ENCODE measurements at regions not wholly inside any gene's neighbourhood (a gene's known extent, or its start where the extent isn't known, plus 50 kb on each side); places are given as distances from the start of the nearest gene placed in this dataset.
A peak's percentile ranks its signal among the peaks of the same experiment; 100 is the strongest.

DNA sequence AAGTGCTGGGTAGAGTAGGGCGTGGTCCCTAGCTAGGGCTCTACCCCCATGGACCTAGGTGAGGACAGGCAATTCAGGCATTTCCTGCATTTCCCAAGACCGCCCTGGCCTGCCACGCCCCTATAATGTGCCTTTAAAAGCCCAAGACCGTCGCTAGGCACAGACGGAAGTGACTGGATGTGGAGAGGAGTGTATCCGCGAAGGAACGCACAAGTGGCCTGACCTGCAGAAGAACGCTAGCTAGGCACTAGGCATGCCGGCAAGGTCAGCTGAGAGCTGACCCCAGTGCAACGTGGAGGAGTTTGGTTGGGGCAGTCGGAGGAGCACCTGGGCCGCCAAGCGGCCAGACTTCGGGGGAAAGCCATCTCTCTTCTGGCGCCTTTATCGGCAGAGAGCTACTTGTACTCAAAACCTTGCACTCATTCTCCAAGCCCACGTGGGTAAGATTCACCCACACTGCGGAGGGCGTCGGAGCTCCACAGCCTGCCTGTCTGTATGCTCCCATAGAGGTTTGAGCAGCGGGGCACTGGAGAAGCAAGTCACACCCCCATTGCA lies 370.0 kb downstream of the FGF9 start:
- Mint-ChIP-seq H3K4me3 (peak overlapping the region; percentile 64), H3K9me3 (peaks cover 3% of the 10 kb centered on the region), H3K27me3 (no peaks in the 10 kb centered on the region), H3K4me1 (ENCODE audit: low read depth) (peaks cover 12% of the 10 kb centered on the region), H3K36me3 (peaks cover 5% of the 10 kb centered on the region), H3K27ac (no peak overlapping the region)
- ChIA-PET POLR2A (no interaction called here), CTCF (interaction anchor here (0.7 kb wide), 1 partner anchor 273 kb away, joined by 3 read pairs; no protein-coding TSS in a partner anchor)
- intact Hi-C loops (cut with micrococcal nuclease): no loop called here
- DNase-seq: no peak

- DNase-seq: no peak
- Mint-ChIP-seq H3K4me3 (peak overlapping the region; percentile 50), H3K9me3 (peaks cover 3% of the 10 kb centered on the region), H3K4me1 (ENCODE audit: low read depth) (peaks cover 12% of the 10 kb centered on the region), H3K27ac (peak overlapping the region; percentile 28), H3K27me3 (no peaks in the 10 kb centered on the region), H3K36me3 (peaks cover 5% of the 10 kb centered on the region)
- intact Hi-C loops (cut with micrococcal nuclease): no loop called here
- POLR2A ChIA-PET: no interaction called here
- CTCF ChIA-PET: no interaction called here
These were observed 370.9 kb downstream of the FGF9 start for GRCh38 chr13:22041741-22042140.

DNA sequence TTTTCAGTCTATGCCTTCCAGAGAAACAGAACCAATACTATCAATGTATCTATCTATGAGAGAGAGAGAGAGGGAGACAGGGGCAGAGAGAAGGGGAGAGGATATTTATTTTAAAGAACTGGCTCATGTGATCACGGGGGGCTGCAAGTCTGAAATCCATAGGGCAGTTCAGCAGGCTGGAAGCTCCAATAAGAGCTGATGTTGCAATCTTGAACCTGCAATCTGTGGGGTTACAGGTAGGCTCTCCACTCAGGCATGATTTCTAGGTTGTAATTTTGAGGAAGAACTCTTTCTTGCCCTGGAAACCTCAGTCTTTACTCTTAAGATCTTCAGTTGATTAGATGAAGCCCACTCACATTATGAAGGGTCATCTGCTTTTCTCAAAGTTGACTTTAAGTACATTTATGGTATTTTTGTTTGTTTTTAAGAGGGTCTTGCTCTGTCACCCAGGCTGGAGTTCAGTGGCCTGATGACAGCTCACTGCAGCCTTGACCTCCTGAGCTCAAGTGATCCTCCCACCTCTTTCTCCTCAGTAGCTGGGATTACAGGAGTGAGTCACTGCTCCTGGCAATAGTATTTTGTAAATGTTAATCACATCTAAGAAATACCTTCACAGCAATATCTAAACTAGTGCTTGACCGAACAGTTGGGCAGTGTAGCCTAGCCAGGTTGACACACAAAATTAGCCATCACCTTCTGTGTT lies 376.4 kb downstream of the FGF9 start:
- intact Hi-C loops (cut with micrococcal nuclease): no loop called here
- Mint-ChIP-seq H3K27me3 (no peaks in the 10 kb centered on the region), H3K4me3 (no peak overlapping the region), H3K9me3 (no peaks in the 10 kb centered on the region), H3K4me1 (ENCODE audit: low read depth) (peaks cover 22% of the 10 kb centered on the region), H3K36me3 (peaks cover 5% of the 10 kb centered on the region), H3K27ac (no peak overlapping the region)
- ChIA-PET CTCF (no interaction called here), POLR2A (no interaction called here)
- no peak for DNase-seq

DNA sequence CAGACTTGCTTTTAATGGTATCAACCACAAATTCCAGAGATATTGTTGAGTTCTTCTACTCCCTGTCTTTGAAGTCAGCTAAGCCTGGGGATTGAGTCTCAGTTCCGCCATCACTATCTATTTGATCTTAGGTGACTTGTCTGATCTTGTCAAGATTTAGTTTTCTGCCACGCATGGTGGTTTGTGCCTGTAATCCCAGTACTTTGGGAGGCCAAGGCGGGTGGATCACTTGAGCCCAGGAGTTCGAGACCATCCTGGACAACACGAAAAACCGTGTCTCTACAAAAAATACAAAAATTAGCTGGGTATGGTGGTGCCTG lies 376.9 kb downstream of the FGF9 start:
- peaks cover 4% of the 10 kb centered on the region for H3K36me3 Mint-ChIP-seq
- POLR2A ChIA-PET: no interaction called here
- H3K4me1 Mint-ChIP-seq (ENCODE audit: low read depth): peaks cover 23% of the 10 kb centered on the region
- no peaks in the 10 kb centered on the region for H3K27me3 Mint-ChIP-seq
- intact Hi-C loops (cut with micrococcal nuclease): no loop called here
- CTCF ChIA-PET: no interaction called here
- no peaks in the 10 kb centered on the region for H3K9me3 Mint-ChIP-seq
- DNase-seq: no peak
- no peak overlapping the region for H3K4me3 Mint-ChIP-seq
- no peak overlapping the region for H3K27ac Mint-ChIP-seq

GRCh38 chr13:22049384-22049783 lies 378.5 kb downstream of the FGF9 start:
- Mint-ChIP-seq H3K27ac (no peak overlapping the region), H3K36me3 (no peaks in the 10 kb centered on the region), H3K27me3 (no peaks in the 10 kb centered on the region), H3K4me3 (no peak overlapping the region), H3K4me1 (ENCODE audit: low read depth) (peaks cover 14% of the 10 kb centered on the region), H3K9me3 (no peaks in the 10 kb centered on the region)
- DNase-seq: no peak
- POLR2A ChIA-PET: no interaction called here
- intact Hi-C loops (cut with micrococcal nuclease): no loop called here
- CTCF ChIA-PET: no interaction called here

DNA sequence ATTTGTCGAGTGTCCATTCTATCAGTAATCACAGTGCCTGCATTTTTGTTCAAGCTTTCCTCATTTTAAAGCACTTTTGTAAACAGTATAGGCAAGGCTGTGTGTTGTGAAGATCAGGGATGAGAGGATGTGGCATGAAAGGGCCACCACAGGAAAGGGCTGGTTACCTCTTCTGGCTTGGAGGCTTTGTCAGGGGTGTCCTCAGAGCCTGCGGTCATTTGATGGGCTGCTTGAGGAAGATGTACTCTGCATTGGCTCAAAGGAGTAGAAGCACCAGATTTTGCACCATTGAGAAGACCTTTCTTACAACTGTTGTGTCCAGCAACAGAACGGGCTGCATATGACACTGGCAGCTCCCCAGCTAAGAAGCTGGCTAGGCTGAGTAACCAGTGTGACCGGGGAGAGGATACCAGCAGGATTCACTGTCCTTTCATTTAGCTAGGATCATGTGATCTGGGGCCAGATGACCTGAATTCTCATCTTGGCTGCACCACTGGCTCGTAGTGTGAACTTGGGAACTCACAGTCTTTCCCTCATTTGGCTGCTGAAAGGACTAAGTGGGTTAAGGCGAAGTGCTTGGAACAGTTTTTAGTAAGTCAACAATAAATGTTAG lies 380.2 kb downstream of the FGF9 start:
- H3K4me1 Mint-ChIP-seq (ENCODE audit: low read depth): peaks cover 24% of the 10 kb centered on the region
- ChIA-PET POLR2A (no interaction called here), CTCF (no interaction called here)
- no peaks in the 10 kb centered on the region for H3K9me3 Mint-ChIP-seq
- no peak for DNase-seq
- no peaks in the 10 kb centered on the region for H3K27me3 Mint-ChIP-seq
- intact Hi-C loops (cut with micrococcal nuclease): no loop called here
- H3K36me3 Mint-ChIP-seq: no peaks in the 10 kb centered on the region
- H3K4me3 Mint-ChIP-seq: no peak overlapping the region
- no peak overlapping the region for H3K27ac Mint-ChIP-seq

GRCh38 chr13:22053053-22053452 lies 382.2 kb downstream of the FGF9 start:
- ChIA-PET POLR2A (no interaction called here), CTCF (no interaction called here)
- Mint-ChIP-seq H3K27ac (no peak overlapping the region), H3K9me3 (no peaks in the 10 kb centered on the region), H3K27me3 (no peaks in the 10 kb centered on the region), H3K36me3 (no peaks in the 10 kb centered on the region), H3K4me1 (ENCODE audit: low read depth) (peaks cover 24% of the 10 kb centered on the region), H3K4me3 (no peak overlapping the region)
- intact Hi-C loops (cut with micrococcal nuclease): no loop called here
- no peak for DNase-seq

GRCh38 chr13:22055259-22055658 lies 384.4 kb downstream of the FGF9 start:
- CTCF ChIA-PET: no interaction called here
- Mint-ChIP-seq H3K27ac (no peak overlapping the region), H3K27me3 (no peaks in the 10 kb centered on the region), H3K9me3 (no peaks in the 10 kb centered on the region), H3K36me3 (no peaks in the 10 kb centered on the region), H3K4me1 (ENCODE audit: low read depth) (peaks cover 31% of the 10 kb centered on the region), H3K4me3 (no peak overlapping the region)
- DNase-seq: no peak
- intact Hi-C loops (cut with micrococcal nuclease): no loop called here
- POLR2A ChIA-PET: no interaction called here

DNA sequence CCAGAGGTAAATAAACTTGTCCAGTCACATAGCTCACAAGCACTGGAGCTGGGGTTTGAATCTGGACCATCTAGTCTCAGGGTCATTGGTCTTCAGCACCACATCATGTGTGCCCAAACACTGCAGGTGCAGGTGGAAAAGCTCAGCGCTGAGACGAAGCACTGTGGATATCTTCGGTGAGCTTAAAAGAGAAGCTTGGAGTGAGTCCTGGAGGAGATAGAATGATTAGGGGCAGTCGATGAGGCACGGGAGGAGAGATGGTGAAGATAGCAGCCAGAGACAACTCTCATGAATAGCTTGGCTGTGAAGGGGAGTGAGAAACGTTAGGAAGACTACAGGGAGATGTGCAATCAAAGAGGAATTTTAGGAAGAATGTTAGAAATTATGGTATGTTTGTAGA lies 389.3 kb downstream of the FGF9 start:
- Mint-ChIP-seq H3K36me3 (no peaks in the 10 kb centered on the region), H3K27me3 (no peaks in the 10 kb centered on the region), H3K27ac (peak overlapping the region; percentile 2), H3K4me3 (no peak overlapping the region), H3K4me1 (ENCODE audit: low read depth) (peaks cover 60% of the 10 kb centered on the region), H3K9me3 (no peaks in the 10 kb centered on the region)
- CTCF ChIA-PET: interaction anchor here (1.1 to 2.6 kb wide), 3 partner anchors 16 to 422 kb away, joined by 4 to 8 read pairs (median 4); no protein-coding TSS in a partner anchor
- POLR2A ChIA-PET: no interaction called here
- intact Hi-C loops (cut with micrococcal nuclease): loop anchor here (2.0 to 10.0 kb wide), 3 partner anchors 67 to 455 kb away; partner anchors contain the start of gene MICU2
- DNase-seq: no peak

- H3K4me1 Mint-ChIP-seq (ENCODE audit: low read depth): peaks cover 66% of the 10 kb centered on the region
- H3K36me3 Mint-ChIP-seq: no peaks in the 10 kb centered on the region
- peak overlapping the region; percentile 44 for H3K4me3 Mint-ChIP-seq
- POLR2A ChIA-PET: interaction anchor here (1.2 to 1.8 kb wide), 2 partner anchors 14 to 53 kb away, joined by 3 to 5 read pairs; no protein-coding TSS in a partner anchor
- intact Hi-C loops (cut with micrococcal nuclease): loop anchor here (1.0 to 10.0 kb wide), 4 partner anchors 66 to 457 kb away; partner anchors contain the start of genes FGF9 and MICU2
- no peaks in the 10 kb centered on the region for H3K27me3 Mint-ChIP-seq
- H3K9me3 Mint-ChIP-seq: no peaks in the 10 kb centered on the region
- DNase-seq: peak; percentile 77
- peak overlapping the region; percentile 82 for H3K27ac Mint-ChIP-seq
- CTCF ChIA-PET: interaction anchor here (0.6 to 2.6 kb wide), 4 partner anchors 14 to 423 kb away, joined by 3 to 8 read pairs (median 4); no protein-coding TSS in a partner anchor
These were observed 390.5 kb downstream of the FGF9 start for GRCh38 chr13:22061371-22061805.

GRCh38 chr13:22061806-22062391 lies 391.0 kb downstream of the FGF9 start:
- CTCF ChIA-PET: interaction anchor here (1.1 to 2.6 kb wide), 3 partner anchors 13 to 424 kb away, joined by 4 to 8 read pairs (median 5); no protein-coding TSS in a partner anchor
- POLR2A ChIA-PET: interaction anchor here (1.2 to 1.8 kb wide), 2 partner anchors 13 to 53 kb away, joined by 3 to 5 read pairs; no protein-coding TSS in a partner anchor
- H3K9me3 Mint-ChIP-seq: no peaks in the 10 kb centered on the region
- DNase-seq: peak; percentile 17
- peaks cover 3% of the 10 kb centered on the region for H3K36me3 Mint-ChIP-seq
- peak overlapping the region; percentile 82 for H3K27ac Mint-ChIP-seq
- H3K4me3 Mint-ChIP-seq: peak overlapping the region; percentile 44
- peaks cover 69% of the 10 kb centered on the region for H3K4me1 Mint-ChIP-seq (ENCODE audit: low read depth)
- H3K27me3 Mint-ChIP-seq: no peaks in the 10 kb centered on the region
- intact Hi-C loops (cut with micrococcal nuclease): loop anchor here (1.0 to 10.0 kb wide), 9 partner anchors 12 to 457 kb away; partner anchors contain the start of genes FGF9 and MICU2

Data from activated CD4-positive, alpha-beta memory T cell treated with anti-CD3 and anti-CD28 coated beads for 36 hours (primary cell).